ENCODE measurements at regions not wholly inside any gene's neighbourhood (a gene's known extent, or its start where the extent isn't known, plus 50 kb on each side); places are given as distances from the start of the nearest gene placed in this dataset.

- no peak for TF ChIP-seq CTCF (IDR thresholded peaks at IDR 0.05; ENCODE audit: low read length)
- TF ChIP-seq EZH2 (IDR thresholded peaks at IDR 0.05; ENCODE audit: borderline replicate concordance, low read length), result no peak
Observed at GRCh38 chr15:47548231-47548630, 169.1 kb upstream of the SEMA6D start.
